ENCODE measurements at regions not wholly inside any gene's neighbourhood (a gene's known extent, or its start where the extent isn't known, plus 50 kb on each side); places are given as distances from the start of the nearest gene placed in this dataset.

DNA sequence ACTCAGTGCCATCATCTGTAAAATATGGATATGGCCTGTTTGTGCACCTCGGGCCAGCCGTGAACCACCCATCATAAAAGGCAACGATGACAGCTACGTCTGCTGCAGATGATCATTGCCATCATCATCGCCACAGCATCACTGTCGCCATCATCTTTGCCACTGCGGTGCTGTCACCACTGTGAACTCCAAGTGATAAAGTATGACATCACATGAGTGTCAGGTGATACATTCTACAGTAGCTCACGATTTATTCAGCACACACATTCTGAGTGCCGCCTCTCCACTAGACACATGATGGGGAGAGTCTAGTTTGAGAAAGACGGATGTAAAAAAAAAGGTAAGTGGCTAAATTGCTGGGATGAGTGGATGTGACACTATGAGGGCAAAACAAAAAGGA is 755.4 kb upstream of the RAB6C start:
- no peak overlapping the region for H3K27ac ChIP-seq
- H3K4me3 ChIP-seq: no peak overlapping the region
- POLR2A ChIA-PET (ENCODE audit: unreplicated experiment): no interaction called here
- H3K9me2 ChIP-seq (ENCODE audit: insufficient read depth): no peaks in the 10 kb centered on the region
- CTCF ChIA-PET: no interaction called here
- 0 out of 2 replicates have a peak, but pooled peaks cover 3% of the 10 kb centered on the region for H3K27me3 ChIP-seq (ENCODE audit: insufficient read depth, low read depth)
- no peaks in the 10 kb centered on the region for H3K4me1 ChIP-seq (replicated peaks; ENCODE audit: insufficient read depth)
- no peaks in the 10 kb centered on the region for H3K36me3 ChIP-seq (ENCODE audit: low read depth)
- H2AFZ ChIP-seq: no peak overlapping the region
- intact Hi-C loops (cut with micrococcal nuclease; ENCODE audit: unreplicated experiment): no loop called here
- H3K79me2 ChIP-seq (ENCODE audit: low read depth): no peaks in the 10 kb centered on the region
- DNase-seq: no peak
- no TSS peak for BruUV-seq (replicated peaks)
- no peaks in the 10 kb centered on the region for H3F3A ChIP-seq (ENCODE audit: insufficient read depth, low read depth)
- H4K20me1 ChIP-seq (ENCODE audit: insufficient read depth): no peaks in the 10 kb centered on the region
- no peak overlapping the region for H3K4me2 ChIP-seq
- H3K9me3 ChIP-seq (ENCODE audit: insufficient read depth, low read depth): no peaks in the 10 kb centered on the region
- TF ChIP-seq EZH2 (IDR thresholded peaks at IDR 0.05; ENCODE audit: low read depth): no peak
- TF ChIP-seq, protein P1, sequence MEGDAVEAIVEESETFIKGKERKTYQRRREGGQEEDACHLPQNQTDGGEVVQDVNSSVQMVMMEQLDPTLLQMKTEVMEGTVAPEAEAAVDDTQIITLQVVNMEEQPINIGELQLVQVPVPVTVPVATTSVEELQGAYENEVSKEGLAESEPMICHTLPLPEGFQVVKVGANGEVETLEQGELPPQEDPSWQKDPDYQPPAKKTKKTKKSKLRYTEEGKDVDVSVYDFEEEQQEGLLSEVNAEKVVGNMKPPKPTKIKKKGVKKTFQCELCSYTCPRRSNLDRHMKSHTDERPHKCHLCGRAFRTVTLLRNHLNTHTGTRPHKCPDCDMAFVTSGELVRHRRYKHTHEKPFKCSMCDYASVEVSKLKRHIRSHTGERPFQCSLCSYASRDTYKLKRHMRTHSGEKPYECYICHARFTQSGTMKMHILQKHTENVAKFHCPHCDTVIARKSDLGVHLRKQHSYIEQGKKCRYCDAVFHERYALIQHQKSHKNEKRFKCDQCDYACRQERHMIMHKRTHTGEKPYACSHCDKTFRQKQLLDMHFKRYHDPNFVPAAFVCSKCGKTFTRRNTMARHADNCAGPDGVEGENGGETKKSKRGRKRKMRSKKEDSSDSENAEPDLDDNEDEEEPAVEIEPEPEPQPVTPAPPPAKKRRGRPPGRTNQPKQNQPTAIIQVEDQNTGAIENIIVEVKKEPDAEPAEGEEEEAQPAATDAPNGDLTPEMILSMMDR (conservative IDR thresholded peaks at IDR 0.05): no peak

DNA sequence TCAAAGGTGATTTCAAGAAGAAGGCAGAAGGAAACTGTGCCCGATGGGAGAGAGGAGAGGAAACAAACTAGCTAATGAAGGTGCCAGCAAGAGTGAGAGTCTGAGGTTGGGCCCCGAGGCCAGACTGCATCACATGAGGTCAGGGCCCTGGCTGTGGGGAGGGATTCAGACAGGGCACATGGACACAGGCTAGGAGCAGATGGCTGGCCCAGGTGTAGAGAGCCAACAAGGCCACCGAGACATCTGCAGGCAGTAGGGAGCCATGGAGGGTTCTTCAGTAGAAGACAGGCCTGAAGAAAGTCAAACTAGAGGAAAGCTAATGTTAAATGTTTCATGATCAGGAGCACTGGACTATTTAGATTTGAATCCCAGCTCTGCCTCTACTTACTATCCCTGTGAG is 755.0 kb upstream of the RAB6C start:
- ChIA-PET POLR2A (ENCODE audit: unreplicated experiment) (no interaction called here), CTCF (no interaction called here)
- H3F3A ChIP-seq (ENCODE audit: insufficient read depth, low read depth): no peaks in the 10 kb centered on the region
- no peaks in the 10 kb centered on the region for H4K20me1 ChIP-seq (ENCODE audit: insufficient read depth)
- TF ChIP-seq, protein P1 (conservative IDR thresholded peaks at IDR 0.05): no peak
- no peak for TF ChIP-seq EZH2 (IDR thresholded peaks at IDR 0.05; ENCODE audit: low read depth)
- no peak overlapping the region for H3K4me3 ChIP-seq
- no peaks in the 10 kb centered on the region for H3K9me3 ChIP-seq (ENCODE audit: insufficient read depth, low read depth)
- no peaks in the 10 kb centered on the region for H3K36me3 ChIP-seq (ENCODE audit: low read depth)
- intact Hi-C loops (cut with micrococcal nuclease; ENCODE audit: unreplicated experiment): no loop called here
- DNase-seq: no peak
- BruUV-seq (replicated peaks): no TSS peak
- no peak overlapping the region for H3K27ac ChIP-seq
- H3K4me1 ChIP-seq (replicated peaks; ENCODE audit: insufficient read depth): no peaks in the 10 kb centered on the region
- 0 out of 2 replicates have a peak, but pooled peaks cover 3% of the 10 kb centered on the region for H3K27me3 ChIP-seq (ENCODE audit: insufficient read depth, low read depth)
- no peaks in the 10 kb centered on the region for H3K79me2 ChIP-seq (ENCODE audit: low read depth)
- no peaks in the 10 kb centered on the region for H3K9me2 ChIP-seq (ENCODE audit: insufficient read depth)
- H3K4me2 ChIP-seq: no peak overlapping the region
- no peak overlapping the region for H2AFZ ChIP-seq

DNA sequence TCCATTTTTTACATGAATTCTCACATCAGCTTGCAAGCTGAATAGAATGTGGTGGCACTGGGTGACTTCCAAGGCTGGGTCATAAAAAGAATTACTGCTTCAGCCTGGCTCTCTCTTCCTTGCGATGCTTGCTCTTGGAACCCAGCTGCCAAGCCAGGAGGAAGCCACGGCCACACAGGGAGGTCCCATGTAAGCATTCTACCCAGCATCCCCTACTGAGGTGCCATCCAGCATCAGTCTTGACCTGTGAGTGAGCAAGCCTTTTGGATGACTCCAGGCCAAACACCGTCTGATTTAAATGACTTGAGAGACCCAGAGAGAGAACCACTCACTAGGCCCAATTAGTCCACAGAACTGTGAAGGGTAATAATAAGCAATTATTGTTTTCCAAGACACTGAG is 750.3 kb upstream of the RAB6C start:
- no peaks in the 10 kb centered on the region for H3F3A ChIP-seq (ENCODE audit: insufficient read depth, low read depth)
- H3K4me3 ChIP-seq: no peak overlapping the region
- CTCF ChIA-PET: no interaction called here
- no peak for DNase-seq
- H3K79me2 ChIP-seq (ENCODE audit: low read depth): no peaks in the 10 kb centered on the region
- intact Hi-C loops (cut with micrococcal nuclease; ENCODE audit: unreplicated experiment): no loop called here
- no peaks in the 10 kb centered on the region for H3K4me1 ChIP-seq (replicated peaks; ENCODE audit: insufficient read depth)
- H3K27ac ChIP-seq: no peak overlapping the region
- POLR2A ChIA-PET (ENCODE audit: unreplicated experiment): no interaction called here
- H3K9me2 ChIP-seq (ENCODE audit: insufficient read depth): no peaks in the 10 kb centered on the region
- no peaks in the 10 kb centered on the region for H3K9me3 ChIP-seq (ENCODE audit: insufficient read depth, low read depth)
- peaks cover 25% of the 10 kb centered on the region; the same call in 1 of the 2 replicates for H3K27me3 ChIP-seq (ENCODE audit: insufficient read depth, low read depth)
- no TSS peak for BruUV-seq (replicated peaks)
- TF ChIP-seq EZH2 (IDR thresholded peaks at IDR 0.05; ENCODE audit: low read depth): no peak
- TF ChIP-seq, protein P1 (conservative IDR thresholded peaks at IDR 0.05): no peak
- H2AFZ ChIP-seq: no peak overlapping the region
- no peaks in the 10 kb centered on the region for H3K36me3 ChIP-seq (ENCODE audit: low read depth)
- no peak overlapping the region for H3K4me2 ChIP-seq
- no peaks in the 10 kb centered on the region for H4K20me1 ChIP-seq (ENCODE audit: insufficient read depth)
